C4-2B (cell line): ENCODE measurements at regions not wholly inside any gene's neighbourhood (a gene's known extent, or its start where the extent isn't known, plus 50 kb on each side); places are given as distances from the start of the nearest gene placed in this dataset.

Experiments used
- H3K27ac ChIP-seq: fragments of 450-650 bp; 2 replicates; pipeline ENCODE4 v1.5.1; 2017
- CTCF ChIP-seq: fragments of 450-650 bp; conservative IDR thresholded peaks from 2 replicates; pipeline ENCODE4 v1.5.1; 2017; ENCODE audit warnings: mild to moderate bottlenecking
- ZFX ChIP-seq: fragments of 450-650 bp; IDR thresholded peaks from 2 replicates; pipeline ENCODE4 v1.6.1; 2017

- H3K27ac ChIP-seq = no peak overlapping the region
- TF ChIP-seq ZFX (no peak), CTCF (no peak)
These were observed 96.2 kb downstream of the SNX5 start for GRCh38 chr20:17872434-17872833.

- no peak for TF ChIP-seq CTCF
- TF ChIP-seq ZFX = no peak
- H3K27ac ChIP-seq = no peak overlapping the region
These were observed 96.7 kb downstream of the SNX5 start for GRCh38 chr20:17871886-17872285.

- TF ChIP-seq CTCF (no peak), ZFX (no peak)
- no peak overlapping the region for H3K27ac ChIP-seq
These were observed 97.4 kb downstream of the SNX5 start for GRCh38 chr20:17871181-17871580.

GRCh38 chr20:17870086-17870740 lies 98.4 kb downstream of the SNX5 start:
- H3K27ac ChIP-seq = no peak overlapping the region
- TF ChIP-seq CTCF (no peak), ZFX (no peak)

GRCh38 chr20:17869295-17869994 lies 99.1 kb downstream of the SNX5 start:
- TF ChIP-seq CTCF (no peak), ZFX (no peak)
- H3K27ac ChIP-seq = no peak overlapping the region

- TF ChIP-seq CTCF = no peak
- TF ChIP-seq ZFX = no peak
- no peak overlapping the region for H3K27ac ChIP-seq
These were observed 99.8 kb downstream of the SNX5 start for GRCh38 chr20:17868700-17869231.

- no peak overlapping the region for H3K27ac ChIP-seq
- no peak for TF ChIP-seq CTCF
- TF ChIP-seq ZFX = no peak
These were observed 100.4 kb downstream of the SNX5 start for GRCh38 chr20:17868151-17868550.
